ENCODE measurements at regions not wholly inside any gene's neighbourhood (a gene's known extent, or its start where the extent isn't known, plus 50 kb on each side); places are given as distances from the start of the nearest gene placed in this dataset.

DNA sequence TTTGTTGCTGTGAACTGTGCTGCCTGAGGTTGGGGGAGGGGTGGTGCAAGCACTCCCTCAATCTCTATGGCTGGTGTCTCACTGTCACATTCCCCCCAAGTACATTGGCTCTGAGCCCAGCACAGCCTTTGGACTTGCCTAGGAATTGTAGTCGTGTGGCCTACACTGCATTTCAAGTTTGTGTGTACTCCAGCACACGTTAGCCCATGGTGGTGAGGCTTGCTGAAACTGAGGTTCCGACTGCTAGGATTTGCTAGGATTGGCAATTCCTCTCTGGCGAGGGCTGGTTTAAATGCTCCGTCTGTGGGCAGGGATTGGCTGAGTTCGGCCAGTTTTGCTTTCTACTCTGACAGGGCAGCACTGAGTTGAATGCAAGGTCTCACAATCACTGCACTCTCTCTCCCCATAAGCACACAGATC, 121.7 kb upstream of the CXXC4 start:
- no peak overlapping the region for H2BK120ac ChIP-seq (replicated peaks; ENCODE audit: low read depth, low read length)
- peaks cover 2 to 9% (median 6%) of the 10 kb centered on the region in 4 experiments; a peak in 6 of 7 replicates for H3K4me1 ChIP-seq (replicated peaks in 1 of 4; ENCODE audit: control insufficient read depth in 3 of 4, insufficient read depth in 4 of 4, low read length in 3 of 4)
- H4K20me1 ChIP-seq (replicated peaks in 1 of 2; ENCODE audit: control insufficient read depth in 1 of 2, insufficient read depth in 2 of 2, low read length in 2 of 2): no peaks in the 10 kb centered on the region
- H3K79me1 ChIP-seq (ENCODE audit: low read depth, low read length): no peaks in the 10 kb centered on the region
- ChIA-PET POLR2A (ENCODE audit: partially characterized antibody) (interaction anchor here (0.5 kb wide), 1 partner anchor 724 kb away, joined by 3 read pairs; no protein-coding TSS in a partner anchor), CTCF (ENCODE audit: partially characterized antibody) (interaction anchor here (0.6 kb wide), 1 partner anchor 19 kb away, joined by 4 read pairs; no protein-coding TSS in a partner anchor)
- H2BK20ac ChIP-seq (ENCODE audit: low read length): no peak overlapping the region
- H4K8ac ChIP-seq (ENCODE audit: extremely low read depth, insufficient read depth, low read length): peak overlapping the region; percentile 90; the same call in 1 of the 2 replicates
- H3K9ac ChIP-seq (replicated peaks in 1 of 4; ENCODE audit: extremely low read depth in 1 of 4, low read depth in 3 of 4, low read length in 3 of 4): no peak overlapping the region
- peak overlapping the region; percentile 60 for H2BK12ac ChIP-seq (ENCODE audit: low read depth, low read length)
- no peak for FAIRE-seq
- WGBS, 2 experiments (ENCODE audit: extremely low coverage in 1 of 2, insufficient coverage in 1 of 2, insufficient read length in 1 of 2, insufficient replicate concordance in 2 of 2, low coverage in 1 of 2, low lambda C conversion rate in 2 of 2, missing lambda C conversion rate in 1 of 2): 83% methylated on average over 6 of the region's 6 CpGs; no CpG with 5 or more reads in 1 of the 2 experiments
- H3K56ac ChIP-seq (replicated peaks; ENCODE audit: insufficient read length, low read depth, low read length): peak overlapping the region; percentile 26
- no peak overlapping the region for H3K27ac ChIP-seq (ENCODE audit: low read depth, low read length)
- no peaks in the 10 kb centered on the region for H3K79me2 ChIP-seq (ENCODE audit: control insufficient read depth in 1 of 2, insufficient read depth in 2 of 2, low read length in 2 of 2)
- H2AFZ ChIP-seq (ENCODE audit: low read length): peak overlapping the region; percentile 96
- H2BK15ac ChIP-seq (ENCODE audit: low read length): no peak overlapping the region
- H3K18ac ChIP-seq (ENCODE audit: extremely low read depth, low read length): 0 out of 2 replicates have a peak overlapping the region, but pooled peaks have one; percentile 15
- no peaks in the 10 kb centered on the region for H3K27me3 ChIP-seq (replicated peaks in 1 of 4; ENCODE audit: control insufficient read depth in 3 of 4, extremely low read depth in 1 of 4, insufficient read depth in 3 of 4, low read length in 3 of 4)
- no peak for DNase-seq (ENCODE audit: low read depth in 1 of 2, low spot score in 2 of 2)
- H3K4ac ChIP-seq (replicated peaks; ENCODE audit: insufficient read length, low read depth, low read length): no peak overlapping the region
- no peak overlapping the region for H3K4me2 ChIP-seq (ENCODE audit: insufficient read depth in 1 of 2, low read depth in 2 of 2, low read length in 2 of 2)
- no peaks in the 10 kb centered on the region for H3K9me3 ChIP-seq (ENCODE audit: insufficient read depth in 2 of 2, low read depth in 1 of 2, low read length in 1 of 2)
- H2BK5ac ChIP-seq (ENCODE audit: low read depth, low read length): peak overlapping the region; percentile 50; the same call in 1 of the 2 replicates
- no peaks in the 10 kb centered on the region for H3K36me3 ChIP-seq (ENCODE audit: control insufficient read depth in 2 of 4, insufficient read depth in 4 of 4, low read length in 3 of 4)
- H2AK5ac ChIP-seq (ENCODE audit: low read depth, low read length): no peak overlapping the region; the same call in 1 of the 2 replicates
- no peak overlapping the region for H3K14ac ChIP-seq (ENCODE audit: insufficient read length)
- H3K23me2 ChIP-seq (ENCODE audit: low read depth, low read length): 0 out of 2 replicates have a peak, but pooled peaks cover 3% of the 10 kb centered on the region
- H4K91ac ChIP-seq (replicated peaks; ENCODE audit: insufficient read length, low read length): no peak overlapping the region
- no peak overlapping the region for H3K23ac ChIP-seq (ENCODE audit: insufficient read length)
- H4K5ac ChIP-seq (ENCODE audit: insufficient read length, low read depth, low read length): no peak overlapping the region
- no peak overlapping the region for H3K4me3 ChIP-seq (ENCODE audit: extremely low read depth in 1 of 4, insufficient read depth in 2 of 4, low read depth in 3 of 4, low read length in 4 of 4)
- TF ChIP-seq POLR2AphosphoS5 (IDR thresholded peaks at IDR 0.05; ENCODE audit: low read depth, low read length): no peak
- no peak for TF ChIP-seq SAP30 (IDR thresholded peaks at IDR 0.05; ENCODE audit: insufficient read depth, insufficient replicate concordance, low read length)
- no peak for TF ChIP-seq RAD21 (IDR thresholded peaks at IDR 0.05 in 1 of 2, conservative IDR thresholded peaks at IDR 0.05 in 1 of 2; ENCODE audit: low read depth in 2 of 2, low read length in 2 of 2)
- no peak for TF ChIP-seq KDM5A (IDR thresholded peaks at IDR 0.05; ENCODE audit: low read length)
- no peak for TF ChIP-seq TBP (IDR thresholded peaks at IDR 0.05; ENCODE audit: low read depth, low read length)
- TF ChIP-seq KDM1A (IDR thresholded peaks at IDR 0.05; ENCODE audit: borderline replicate concordance, low read length): no peak
- no peak for TF ChIP-seq NANOG (IDR thresholded peaks at IDR 0.05; ENCODE audit: insufficient read depth, low read depth, low read length, poor library complexity, severe bottlenecking)
- no peak for TF ChIP-seq PHF8 (conservative IDR thresholded peaks at IDR 0.05; ENCODE audit: low read depth, low read length)
- TF ChIP-seq YY1 (IDR thresholded peaks at IDR 0.05; ENCODE audit: low read depth, low read length): no peak
- no peak for TF ChIP-seq CTBP2 (IDR thresholded peaks at IDR 0.05; ENCODE audit: borderline replicate concordance, insufficient read depth, insufficient read length, low read length)
- TF ChIP-seq JUN (IDR thresholded peaks at IDR 0.05; ENCODE audit: low read depth, low read length): no peak
- TF ChIP-seq CHD1 (IDR thresholded peaks at IDR 0.05; ENCODE audit: low read depth, low read length): no peak

Measured in H1 (cell line).